GM18909 (cell line): ENCODE measurements at regions not wholly inside any gene's neighbourhood (a gene's known extent, or its start where the extent isn't known, plus 50 kb on each side); places are given as distances from the start of the nearest gene placed in this dataset.
"Not testable (repeated sequence)": the region's sequence is repeated elsewhere in the genome, so short reads cannot be mapped to it uniquely, and the experiment has no call there.

Experiments used
- ATAC-seq: cut with Tn5 transposase; IDR thresholded peaks from one replicate; pipeline ENCODE4 v1.9.1; 2021; ENCODE audit warnings: mild to moderate bottlenecking; ENCODE audit not compliant: unreplicated experiment, poor library complexity

GRCh38 chr6:149231778-149232177, 85.7 kb upstream of the TAB2 start:
- ATAC-seq, result no peak

DNA sequence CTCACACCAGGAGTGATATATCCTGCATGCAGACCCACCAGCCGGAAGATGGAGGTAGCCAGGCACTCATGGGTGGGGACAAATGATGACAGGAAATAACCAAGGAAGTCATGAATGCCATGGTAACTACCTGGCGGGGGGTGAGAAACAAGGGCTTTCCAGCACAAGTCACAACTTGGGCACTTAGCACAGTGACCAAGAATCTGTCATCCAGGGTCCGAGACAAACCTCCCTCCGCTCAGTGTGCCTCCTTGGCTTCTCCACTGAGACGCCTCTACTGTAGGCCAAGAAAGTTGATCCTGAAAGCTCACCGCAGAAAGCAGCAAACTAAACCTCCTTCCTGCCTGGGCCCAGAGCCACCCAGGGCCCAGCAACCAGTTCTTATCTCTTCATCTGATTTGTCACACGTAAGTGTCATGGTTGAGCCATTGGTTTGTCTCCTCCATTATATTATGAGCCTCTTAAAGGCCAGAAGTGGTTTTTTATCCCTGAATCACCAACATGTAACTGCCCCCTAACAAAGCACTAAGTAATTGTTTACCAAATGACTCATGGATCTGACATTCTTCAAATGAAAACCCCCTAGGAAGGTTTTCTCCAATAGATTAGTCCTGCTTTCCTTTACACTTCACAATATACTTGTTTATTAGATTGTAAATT, 84.3 kb upstream of the TAB2 start:
- no peak for ATAC-seq

GRCh38 chr6:149234051-149234962, 83.2 kb upstream of the TAB2 start:
- no peak for ATAC-seq

GRCh38 chr6:149235130-149235561, 82.4 kb upstream of the TAB2 start:
- ATAC-seq, result peak; percentile 86

DNA sequence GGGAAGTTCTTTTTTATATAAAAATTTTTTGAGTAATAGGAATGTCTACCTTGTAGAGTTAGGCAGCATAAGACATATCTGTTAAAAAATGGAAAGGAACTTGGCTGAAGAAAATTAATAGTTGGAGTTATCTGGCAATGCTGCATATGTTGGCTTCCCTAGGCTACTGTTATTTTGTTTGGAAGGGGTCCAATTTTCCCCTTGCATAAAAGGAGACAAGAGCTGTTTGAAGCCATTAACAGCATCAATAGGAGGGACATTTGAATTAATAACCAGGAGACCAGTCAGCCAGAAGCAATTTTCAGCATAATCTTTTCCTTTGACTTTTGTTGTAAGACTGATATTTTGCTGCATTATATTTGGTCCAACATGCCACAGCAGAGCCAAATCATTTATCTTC, 80.9 kb upstream of the TAB2 start:
- ATAC-seq, result no peak

GRCh38 chr6:149237464-149237863, 80.0 kb upstream of the TAB2 start:
- ATAC-seq, result no peak

DNA sequence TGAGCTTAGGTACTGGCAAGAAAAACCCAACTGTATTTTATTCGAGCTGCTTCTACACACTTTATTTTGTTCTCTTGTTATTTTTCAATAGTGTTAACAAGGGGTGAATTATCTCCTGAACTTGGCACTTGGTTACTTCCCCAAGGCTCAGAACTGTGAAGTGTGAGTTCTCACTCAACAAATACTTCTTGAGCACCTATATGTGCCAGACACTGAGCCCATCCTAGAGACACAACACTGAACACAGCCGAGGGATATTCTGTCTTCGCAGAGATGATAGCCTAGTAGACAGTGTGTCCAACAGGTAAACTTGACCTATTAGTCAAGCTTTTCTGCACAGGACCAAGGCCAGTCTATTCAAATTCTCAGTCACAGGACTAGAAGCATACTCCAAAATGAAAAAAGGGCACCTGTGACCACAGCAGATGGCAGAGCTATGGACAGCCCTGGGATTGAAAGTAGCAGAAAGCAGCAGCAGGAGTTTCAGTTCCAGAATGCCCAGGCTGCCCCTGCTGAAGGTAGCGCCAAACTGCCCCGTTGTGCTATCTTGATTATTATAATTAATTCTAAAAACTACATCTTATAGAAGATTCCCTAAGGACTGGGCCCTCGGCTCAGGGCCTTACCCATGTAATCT, 77.8 kb upstream of the TAB2 start:
- ATAC-seq, result no peak

DNA sequence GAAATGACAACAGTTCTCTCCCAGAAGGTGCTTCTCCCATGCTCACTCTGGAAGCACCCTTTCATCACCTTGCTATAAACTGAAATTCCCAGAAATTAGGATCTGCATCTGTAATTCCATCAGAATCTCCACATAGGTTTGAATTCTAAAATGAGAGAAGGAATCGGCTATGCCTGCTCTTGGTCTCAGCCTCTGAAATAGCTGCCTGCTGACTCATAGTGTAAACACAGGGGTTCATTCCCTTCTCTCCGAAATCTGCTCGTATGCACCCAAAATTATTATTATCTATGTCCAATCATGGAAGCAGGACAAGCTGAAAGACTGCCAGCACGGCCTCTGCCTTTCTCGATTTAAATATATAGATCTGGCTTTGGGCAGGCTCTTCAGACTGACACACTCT, 74.6 kb upstream of the TAB2 start:
- no peak for ATAC-seq

DNA sequence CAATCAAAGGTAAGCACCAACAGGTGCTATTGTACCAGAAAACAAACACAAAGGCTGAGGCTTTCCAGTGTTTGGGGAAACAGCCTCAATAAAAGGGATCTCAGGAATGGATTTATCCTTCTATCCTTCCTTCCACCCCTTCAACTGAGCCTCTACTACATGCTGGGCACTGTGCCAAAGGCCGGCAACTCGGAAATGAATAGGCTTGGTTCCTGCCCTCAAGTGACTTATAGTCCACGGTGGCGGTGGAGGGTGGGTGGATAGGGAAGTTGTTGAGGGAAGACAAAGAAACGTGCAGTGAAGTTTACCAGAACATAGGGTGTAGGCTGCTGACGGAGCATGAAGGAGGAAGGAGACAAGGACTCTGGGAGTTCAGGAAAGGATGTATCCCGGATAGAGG, 73.4 kb upstream of the TAB2 start:
- no peak for ATAC-seq

- ATAC-seq, result peak; percentile 74
Observed at GRCh38 chr6:149246691-149247384, 70.7 kb upstream of the TAB2 start.

DNA sequence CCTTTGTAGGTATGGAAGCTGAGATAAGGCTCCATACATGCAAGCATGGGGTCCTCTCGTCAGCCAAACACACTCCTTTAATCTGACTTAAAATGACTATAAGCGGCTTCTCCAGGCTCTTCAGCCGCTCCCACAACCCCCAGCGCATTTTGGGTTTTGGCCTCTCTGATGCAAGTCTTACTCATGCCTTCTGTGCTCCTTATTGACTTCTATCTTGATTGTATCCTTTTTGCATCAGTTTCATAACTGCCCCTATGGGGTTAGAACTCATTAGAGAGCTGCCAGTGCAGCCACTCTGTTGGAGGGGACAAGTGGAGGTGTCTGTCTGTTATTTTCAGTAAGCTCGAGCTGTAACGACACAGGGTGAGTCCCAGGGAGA, 70.1 kb upstream of the TAB2 start:
- ATAC-seq, result no peak

GRCh38 chr6:149248263-149248662, 69.2 kb upstream of the TAB2 start:
- ATAC-seq, result not testable (repeated sequence)

GRCh38 chr6:149248693-149249369, 68.7 kb upstream of the TAB2 start:
- no peak for ATAC-seq

GRCh38 chr6:149249370-149250357, 67.8 kb upstream of the TAB2 start:
- ATAC-seq, result no peak

- ATAC-seq, result no peak
Observed at GRCh38 chr6:149250951-149251350, 66.6 kb upstream of the TAB2 start.

DNA sequence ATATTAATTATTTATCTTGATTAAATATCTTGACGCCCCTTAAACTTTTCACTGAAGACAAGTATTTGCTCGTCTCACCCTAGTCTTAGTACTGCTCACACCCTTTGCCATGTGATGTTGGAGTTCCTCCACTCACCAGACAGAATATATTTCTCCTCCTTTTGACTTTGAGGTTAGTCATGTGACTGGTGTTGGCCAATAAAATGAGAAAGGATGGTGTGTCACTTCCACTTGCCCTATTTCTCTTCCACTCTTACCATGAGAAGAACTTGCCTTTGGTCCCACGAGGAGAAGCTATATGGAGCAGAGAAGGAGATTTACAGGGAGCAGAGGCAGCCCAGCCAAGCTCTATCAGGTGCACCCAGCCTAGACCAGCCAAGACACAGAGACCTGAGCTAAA, 64.9 kb upstream of the TAB2 start:
- no peak for ATAC-seq

DNA sequence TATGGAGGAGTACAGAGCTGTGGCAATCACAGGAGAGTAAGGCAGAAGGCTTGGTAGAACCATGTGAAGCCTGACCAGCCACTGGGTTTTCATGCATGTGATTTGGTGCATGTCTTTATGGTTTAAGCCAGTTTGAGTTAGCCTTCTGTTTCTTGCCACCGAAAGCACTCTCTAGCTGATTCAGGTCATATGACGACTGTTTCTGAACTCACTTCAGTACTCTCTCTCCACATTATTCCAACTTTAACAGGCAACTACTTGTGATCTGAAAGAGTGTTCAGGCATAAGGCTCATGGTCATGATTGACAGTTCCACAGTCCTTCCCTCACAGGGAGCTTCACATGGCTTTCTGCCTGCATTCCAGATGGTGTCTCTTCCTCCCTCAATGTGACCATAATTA, 63.3 kb upstream of the TAB2 start:
- ATAC-seq, result no peak

- no peak for ATAC-seq
Observed at GRCh38 chr6:149259753-149260152, 57.8 kb upstream of the TAB2 start.
